ENCODE measurements at regions not wholly inside any gene's neighbourhood (a gene's known extent, or its start where the extent isn't known, plus 50 kb on each side); places are given as distances from the start of the nearest gene placed in this dataset.

DNA sequence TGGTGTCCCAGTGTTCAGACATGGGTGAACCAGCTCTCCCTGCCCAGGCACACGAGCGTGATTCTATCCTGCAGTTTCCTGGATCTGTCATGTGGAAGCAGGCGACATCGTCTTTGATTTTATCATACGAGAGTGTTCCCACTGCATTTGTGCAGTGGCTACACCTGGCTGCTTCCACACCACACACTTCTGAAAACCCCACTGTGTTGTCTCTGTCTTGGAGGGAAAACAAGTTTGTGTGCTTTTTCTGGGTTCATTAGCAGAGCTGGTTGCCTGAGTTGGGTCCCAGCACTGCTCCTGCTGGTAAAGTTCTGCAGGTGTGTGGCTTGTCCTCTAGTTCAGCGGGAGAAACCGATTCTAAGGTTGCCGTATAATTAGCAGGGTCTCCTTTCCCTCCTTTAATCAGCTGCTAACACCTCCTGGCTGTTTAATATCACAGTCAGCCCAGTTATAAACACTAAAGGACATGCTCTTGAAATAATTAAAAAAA lies 58.5 kb upstream of the TWIST2 start:
- CTCF ChIA-PET, result interaction anchor here (0.8 to 1.0 kb wide), 2 partner anchors 15 to 419 kb away, joined by 3 read pairs; no protein-coding TSS in a partner anchor
- POLR2A ChIA-PET, result no interaction called here
- TF ChIP-seq, protein P1, sequence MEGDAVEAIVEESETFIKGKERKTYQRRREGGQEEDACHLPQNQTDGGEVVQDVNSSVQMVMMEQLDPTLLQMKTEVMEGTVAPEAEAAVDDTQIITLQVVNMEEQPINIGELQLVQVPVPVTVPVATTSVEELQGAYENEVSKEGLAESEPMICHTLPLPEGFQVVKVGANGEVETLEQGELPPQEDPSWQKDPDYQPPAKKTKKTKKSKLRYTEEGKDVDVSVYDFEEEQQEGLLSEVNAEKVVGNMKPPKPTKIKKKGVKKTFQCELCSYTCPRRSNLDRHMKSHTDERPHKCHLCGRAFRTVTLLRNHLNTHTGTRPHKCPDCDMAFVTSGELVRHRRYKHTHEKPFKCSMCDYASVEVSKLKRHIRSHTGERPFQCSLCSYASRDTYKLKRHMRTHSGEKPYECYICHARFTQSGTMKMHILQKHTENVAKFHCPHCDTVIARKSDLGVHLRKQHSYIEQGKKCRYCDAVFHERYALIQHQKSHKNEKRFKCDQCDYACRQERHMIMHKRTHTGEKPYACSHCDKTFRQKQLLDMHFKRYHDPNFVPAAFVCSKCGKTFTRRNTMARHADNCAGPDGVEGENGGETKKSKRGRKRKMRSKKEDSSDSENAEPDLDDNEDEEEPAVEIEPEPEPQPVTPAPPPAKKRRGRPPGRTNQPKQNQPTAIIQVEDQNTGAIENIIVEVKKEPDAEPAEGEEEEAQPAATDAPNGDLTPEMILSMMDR (IDR thresholded peaks at IDR 0.05; ENCODE audit: control extremely low read depth, extremely low read depth, low read depth, missing control alignments), result no peak

DNA sequence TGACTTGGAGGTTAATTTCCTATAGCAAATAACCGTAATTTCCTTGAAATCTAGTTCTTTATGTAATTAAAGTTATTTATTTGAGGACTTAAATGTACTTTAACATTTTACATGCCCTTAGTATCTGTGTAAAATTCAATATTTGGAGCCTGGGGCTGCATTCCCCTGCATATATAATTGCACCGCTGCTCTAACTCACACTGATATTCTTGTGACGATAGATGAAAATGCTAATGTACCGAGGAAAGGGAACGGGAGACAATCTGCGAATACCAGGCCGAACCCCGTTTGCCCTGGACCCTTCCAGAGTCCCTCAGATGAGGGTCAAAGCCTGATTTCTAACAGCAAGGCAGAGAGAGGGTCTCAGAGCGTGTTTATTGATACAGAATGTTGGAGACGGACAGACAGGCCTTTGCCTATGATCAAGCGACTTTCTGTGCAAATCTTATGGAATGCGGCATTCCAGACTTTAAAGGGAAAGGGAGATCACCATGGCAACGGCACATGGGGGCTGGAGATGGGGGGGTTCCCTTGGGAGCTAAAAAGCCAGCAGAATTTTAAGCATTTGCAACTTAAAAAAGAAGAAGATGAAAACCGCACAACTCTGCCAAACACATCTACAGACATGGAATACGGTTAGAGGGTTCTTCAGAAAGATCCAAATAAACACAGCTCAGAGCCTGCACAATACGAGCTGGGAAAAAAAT lies 57.6 kb upstream of the TWIST2 start:
- ChIA-PET POLR2A (no interaction called here), CTCF (interaction anchor here (1.6 kb wide), 1 partner anchor 277 kb away, joined by 3 read pairs; no protein-coding TSS in a partner anchor)
- TF ChIP-seq, protein P1 (IDR thresholded peaks at IDR 0.05; ENCODE audit: control extremely low read depth, extremely low read depth, low read depth, missing control alignments), result no peak
- no peak for DNase-seq (ENCODE audit: extremely low spot score)

More for the DNA sequence above, 58.5 kb upstream of the TWIST2 start:
- DNase-seq (ENCODE audit: extremely low spot score), result no peak

DNA sequence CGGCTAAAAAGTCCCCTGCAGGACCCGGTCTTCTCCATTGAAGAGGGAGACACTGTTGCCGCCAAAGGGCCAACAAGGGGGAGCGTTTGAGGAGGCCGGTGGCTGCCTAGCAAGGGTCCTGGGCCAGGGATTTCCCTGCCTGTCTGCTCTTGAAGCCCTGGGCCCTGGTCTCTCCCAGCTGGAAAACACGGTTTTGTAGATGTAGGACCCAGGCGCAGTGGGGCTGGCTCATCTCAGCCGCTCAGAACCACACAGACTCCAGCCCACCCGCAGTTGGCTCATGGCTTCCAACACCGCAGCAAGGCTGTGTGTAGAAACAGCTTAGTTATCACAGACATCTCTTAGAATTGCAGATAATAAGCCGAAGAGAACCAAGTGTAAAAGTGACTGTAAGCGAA lies 57.1 kb upstream of the TWIST2 start:
- CTCF ChIA-PET, result interaction anchor here (1.6 kb wide), 1 partner anchor 277 kb away, joined by 3 read pairs; no protein-coding TSS in a partner anchor
- no peak for DNase-seq (ENCODE audit: extremely low spot score)
- TF ChIP-seq, protein P1 (IDR thresholded peaks at IDR 0.05; ENCODE audit: control extremely low read depth, extremely low read depth, low read depth, missing control alignments), result no peak
- POLR2A ChIA-PET, result no interaction called here

DNA sequence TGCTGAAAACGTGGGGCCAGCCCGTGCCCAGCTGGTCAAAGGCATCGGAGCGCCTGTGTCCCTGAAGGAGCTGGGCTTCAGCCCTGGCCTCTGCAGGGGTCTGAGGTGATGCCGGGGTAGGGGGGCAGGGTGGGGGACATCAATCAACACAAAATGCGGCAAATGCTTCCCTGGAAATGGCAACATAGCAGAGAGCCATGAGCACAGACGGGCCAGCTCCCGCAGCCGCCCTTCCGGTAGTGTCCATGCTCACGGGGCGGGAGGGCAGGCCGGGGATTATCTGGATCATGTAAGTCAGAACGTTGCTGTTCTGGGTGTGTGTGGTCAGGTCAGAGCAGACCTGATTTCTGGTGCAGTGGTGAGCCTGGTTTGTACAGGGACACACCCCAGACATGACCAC lies 56.5 kb upstream of the TWIST2 start:
- CTCF ChIA-PET, result interaction anchor here (1.6 kb wide), 1 partner anchor 278 kb away, joined by 3 read pairs; no protein-coding TSS in a partner anchor
- TF ChIP-seq, protein P1 (IDR thresholded peaks at IDR 0.05; ENCODE audit: control extremely low read depth, extremely low read depth, low read depth, missing control alignments), result no peak
- POLR2A ChIA-PET, result no interaction called here
- no peak for DNase-seq (ENCODE audit: extremely low spot score)

DNA sequence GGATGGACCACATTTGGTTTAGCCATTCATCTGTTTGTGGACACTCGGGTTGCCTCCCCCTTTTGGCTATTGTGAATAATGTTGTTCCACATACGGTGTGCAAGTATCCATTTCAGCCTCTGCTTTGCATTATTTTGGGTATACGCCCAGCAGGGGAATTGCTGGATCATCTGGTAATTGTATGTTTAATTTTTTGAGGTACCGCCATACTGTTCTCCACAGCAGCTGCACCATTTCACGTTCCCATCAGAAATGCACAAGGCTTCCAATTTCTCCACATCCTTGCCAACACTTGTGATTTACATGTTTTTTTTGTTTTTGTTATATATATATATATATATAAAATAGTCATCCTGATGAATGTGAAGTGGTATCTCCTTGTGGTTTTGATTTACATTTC lies 54.6 kb upstream of the TWIST2 start:
- DNase-seq (ENCODE audit: extremely low spot score), result no peak
- TF ChIP-seq, protein P1 (IDR thresholded peaks at IDR 0.05; ENCODE audit: control extremely low read depth, extremely low read depth, low read depth, missing control alignments), result no peak
- ChIA-PET CTCF (no interaction called here), POLR2A (no interaction called here)

DNA sequence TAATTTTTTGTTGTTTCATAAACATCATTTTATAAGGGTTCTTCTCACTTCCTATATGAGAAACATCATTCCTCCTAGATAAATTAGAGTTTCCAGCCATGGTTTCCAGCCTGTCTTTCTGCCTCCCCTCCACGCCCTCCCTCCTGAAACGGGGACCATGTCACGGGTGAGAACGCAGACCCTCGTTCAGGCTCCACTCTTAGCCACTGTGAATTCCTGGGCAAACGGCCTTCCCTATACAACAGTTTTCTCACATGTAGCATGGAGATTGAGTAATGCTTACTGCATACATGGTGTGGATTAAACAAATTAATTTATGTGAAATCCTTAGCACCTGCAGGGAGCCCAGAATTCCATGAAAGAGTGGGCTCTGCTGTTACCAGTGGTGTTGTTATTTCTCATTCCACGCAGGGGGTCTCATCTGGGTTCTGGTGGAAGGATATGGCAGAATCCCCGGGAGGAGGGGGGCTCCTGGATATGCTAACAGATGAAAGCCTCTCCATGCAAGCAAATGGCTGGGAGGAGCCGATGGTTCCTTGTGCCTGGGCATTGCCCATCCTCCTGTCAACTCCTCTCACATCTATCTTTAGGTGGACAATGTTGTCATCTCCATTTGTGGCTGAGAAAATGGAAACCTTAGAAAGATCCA lies 54.0 kb upstream of the TWIST2 start:
- TF ChIP-seq, protein P1 (IDR thresholded peaks at IDR 0.05; ENCODE audit: control extremely low read depth, extremely low read depth, low read depth, missing control alignments), result no peak
- ChIA-PET CTCF (no interaction called here), POLR2A (no interaction called here)
- no peak for DNase-seq (ENCODE audit: extremely low spot score)
